NB4 (cell line): ENCODE measurements at regions not wholly inside any gene's neighbourhood (a gene's known extent, or its start where the extent isn't known, plus 50 kb on each side); places are given as distances from the start of the nearest gene placed in this dataset.

Source experiments
- CTCF ChIP-seq: IDR thresholded peaks from one replicate; pipeline ENCODE4 v1.5.1; 2012; ENCODE audit warnings: low read depth, low read length
- MAX ChIP-seq: IDR thresholded peaks from 2 replicates; pipeline ENCODE4 v1.6.1; 2011; ENCODE audit warnings: low read depth, low read length
- POLR2A ChIP-seq: IDR thresholded peaks from 2 replicates; pipeline ENCODE4 v1.6.1; 2011; ENCODE audit warnings: mild to moderate bottlenecking; ENCODE audit not compliant: insufficient read length; ENCODE audit errors: extremely low read depth

GRCh38 chr9:82385633-82386032 lies 397.1 kb downstream of the SPATA31D1 start:
- TF ChIP-seq CTCF (no peak), MAX (no peak), POLR2A (no peak)
